SU-DHL-6 (cell line): ENCODE measurements at regions not wholly inside any gene's neighbourhood (a gene's known extent, or its start where the extent isn't known, plus 50 kb on each side); places are given as distances from the start of the nearest gene placed in this dataset.

Experiments used
- H2AFZ ChIP-seq: fragments of 200-600 bp; sonication (generic); 2 replicates; pipeline ENCODE4 v1.6.1; 2014; ENCODE audit warnings: low read depth, mild to moderate bottlenecking, moderate library complexity, mixed read lengths, antibody characterized with exemption, low read length; ENCODE audit not compliant: severe bottlenecking
- H3F3A ChIP-seq: fragments of 200-600 bp; shearing (Covaris generic); 2 replicates; pipeline ENCODE4 v1.6.0; 2016; ENCODE audit warnings: antibody characterized with exemption, mild to moderate bottlenecking; ENCODE audit not compliant: insufficient read depth
- H3K27ac ChIP-seq: fragments of 200-600 bp; sonication (generic); 2 replicates; pipeline ENCODE4 v1.5.1; 2016; ENCODE audit warnings: low read depth, mild to moderate bottlenecking, low read length, moderate library complexity, mixed read lengths
- H3K27me3 ChIP-seq: fragments of 200-600 bp; sonication (generic), shearing (Covaris generic); 2 replicates; pipeline ENCODE4 v1.6.0; 2014; ENCODE audit warnings: mild to moderate bottlenecking, low read length
- H3K36me3 ChIP-seq: fragments of 200-600 bp; sonication (generic); 2 replicates; pipeline ENCODE4 v1.6.1; 2014; ENCODE audit warnings: mild to moderate bottlenecking, low read length, mixed read lengths
- H3K4me2 ChIP-seq: fragments of 300-600, 200-600 bp; shearing (Covaris generic), sonication (generic); 2 replicates; pipeline ENCODE4 v1.6.0; 2014; ENCODE audit warnings: low read length, low read depth, mild to moderate bottlenecking; ENCODE audit not compliant: poor library complexity, severe bottlenecking
- H3K4me3 ChIP-seq: fragments of 200-600 bp; sonication (generic); 2 replicates; pipeline ENCODE4 v1.5.1; 2014; ENCODE audit warnings: antibody characterized with exemption, low read length, mild to moderate bottlenecking, mixed read lengths; ENCODE audit not compliant: insufficient read depth, poor library complexity, severe bottlenecking
- H3K79me2 ChIP-seq: fragments of 200-600 bp; sonication (generic); 2 replicates; pipeline ENCODE4 v1.6.1; 2014; ENCODE audit warnings: mild to moderate bottlenecking, low read length, moderate library complexity; ENCODE audit not compliant: insufficient read depth
- H3K9ac ChIP-seq: fragments of 200-600 bp; sonication (generic); 2 replicates; pipeline ENCODE4 v1.7.0; 2014; ENCODE audit warnings: mild to moderate bottlenecking, low read length
- H3K9me2 ChIP-seq: fragments of 200-600 bp; sonication (generic); replicated peaks from 2 replicates; pipeline ENCODE4 v1.6.1; 2014; ENCODE audit warnings: low read length; ENCODE audit not compliant: insufficient read depth
- H3K9me3 ChIP-seq: fragments of 200-600 bp; sonication (generic); 2 replicates; pipeline ENCODE4 v1.6.1; 2014; ENCODE audit warnings: low read length, mixed read lengths; ENCODE audit not compliant: insufficient read depth
- H4K20me1 ChIP-seq: fragments of 200-600 bp; sonication (generic); 2 replicates; pipeline ENCODE4 v1.6.1; 2014; ENCODE audit warnings: low read depth, mild to moderate bottlenecking, antibody characterized with exemption, low read length, moderate library complexity, mixed read lengths
- EZH2phosphoT487 ChIP-seq: fragments of 200-600 bp; sonication (generic), shearing (Covaris generic); conservative IDR thresholded peaks from 2 replicates; pipeline ENCODE4 v1.6.1; 2018; ENCODE audit warnings: mild to moderate bottlenecking, antibody characterized with exemption, low read length, moderate library complexity, mixed read lengths
- TF ChIP-seq, protein P1 (sequence below): fragments of 200-600 bp; sonication (generic); IDR thresholded peaks from one replicate; pipeline ENCODE4 v1.5.1; 2017; ENCODE audit warnings: antibody characterized with exemption, mild to moderate bottlenecking, low read length, moderate library complexity; ENCODE audit not compliant: insufficient read depth, poor library complexity, severe bottlenecking

DNA sequence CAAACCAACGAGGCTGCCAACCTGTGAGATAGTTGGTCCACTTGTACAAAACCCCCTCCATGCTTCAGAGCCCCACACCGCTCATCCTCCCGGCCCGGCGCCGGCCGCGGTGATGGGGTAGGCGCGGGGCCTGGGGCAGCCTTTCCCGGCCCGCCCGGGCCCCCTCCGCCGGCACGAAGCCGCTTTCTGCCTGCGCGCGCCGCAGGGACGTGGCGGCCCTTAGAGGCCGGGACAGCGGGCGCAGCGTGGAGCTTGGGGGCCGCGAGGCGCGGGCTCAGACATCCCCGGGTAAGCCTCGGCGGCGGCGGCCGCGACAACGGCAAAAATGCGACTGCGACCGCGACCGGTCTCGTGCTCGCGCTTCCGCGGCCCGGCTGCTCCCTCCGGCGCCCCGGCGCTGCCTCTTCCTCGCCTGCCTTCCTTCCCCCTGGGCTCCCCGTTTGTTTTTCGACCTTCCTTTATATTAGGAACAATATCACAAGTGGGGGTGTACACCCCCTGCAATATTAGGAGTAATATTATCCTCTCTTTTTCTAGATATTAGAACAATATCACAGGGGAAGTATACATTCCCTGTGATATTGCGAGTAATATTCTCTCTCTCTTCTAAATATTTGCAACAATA lies 53.9 kb upstream of the CEACAM21 start:
- Histone ChIP-seq H3K4me3 (no peak overlapping the region), H3K27me3 (no peaks in the 10 kb centered on the region), H3K27ac (no peak overlapping the region), H3K9ac (no peak overlapping the region; the same call in 1 of the 2 replicates), H3K36me3 (no peaks in the 10 kb centered on the region), H4K20me1 (no peaks in the 10 kb centered on the region), H2AFZ (no peak overlapping the region), H3K79me2 (no peaks in the 10 kb centered on the region), H3K9me3 (no peaks in the 10 kb centered on the region), H3F3A (no peaks in the 10 kb centered on the region), H3K4me2 (peak overlapping the region; percentile 42), H3K9me2 (no peaks in the 10 kb centered on the region)
- no peak for TF ChIP-seq EZH2phosphoT487
- TF ChIP-seq, protein P1, sequence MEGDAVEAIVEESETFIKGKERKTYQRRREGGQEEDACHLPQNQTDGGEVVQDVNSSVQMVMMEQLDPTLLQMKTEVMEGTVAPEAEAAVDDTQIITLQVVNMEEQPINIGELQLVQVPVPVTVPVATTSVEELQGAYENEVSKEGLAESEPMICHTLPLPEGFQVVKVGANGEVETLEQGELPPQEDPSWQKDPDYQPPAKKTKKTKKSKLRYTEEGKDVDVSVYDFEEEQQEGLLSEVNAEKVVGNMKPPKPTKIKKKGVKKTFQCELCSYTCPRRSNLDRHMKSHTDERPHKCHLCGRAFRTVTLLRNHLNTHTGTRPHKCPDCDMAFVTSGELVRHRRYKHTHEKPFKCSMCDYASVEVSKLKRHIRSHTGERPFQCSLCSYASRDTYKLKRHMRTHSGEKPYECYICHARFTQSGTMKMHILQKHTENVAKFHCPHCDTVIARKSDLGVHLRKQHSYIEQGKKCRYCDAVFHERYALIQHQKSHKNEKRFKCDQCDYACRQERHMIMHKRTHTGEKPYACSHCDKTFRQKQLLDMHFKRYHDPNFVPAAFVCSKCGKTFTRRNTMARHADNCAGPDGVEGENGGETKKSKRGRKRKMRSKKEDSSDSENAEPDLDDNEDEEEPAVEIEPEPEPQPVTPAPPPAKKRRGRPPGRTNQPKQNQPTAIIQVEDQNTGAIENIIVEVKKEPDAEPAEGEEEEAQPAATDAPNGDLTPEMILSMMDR, result no peak

DNA sequence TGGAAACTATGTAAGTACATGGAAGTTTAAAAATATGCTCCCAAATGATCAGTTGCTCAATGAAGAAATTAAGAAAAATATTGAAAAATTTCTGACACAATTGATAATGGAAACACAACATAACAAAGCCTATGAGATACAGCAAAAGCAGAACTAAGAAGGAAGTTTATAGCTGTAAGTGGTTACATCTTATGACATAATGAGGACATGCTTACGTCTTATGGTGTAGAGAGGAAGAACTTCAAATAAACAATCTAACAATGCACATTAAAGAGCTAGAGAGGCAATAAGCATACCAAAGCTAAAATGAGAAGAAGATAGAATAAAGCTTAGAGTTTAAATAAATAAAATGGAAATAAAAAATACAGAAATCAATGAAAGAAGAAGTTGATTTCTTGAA lies 50.0 kb upstream of the CEACAM21 start:
- no peak overlapping the region for H3K27ac ChIP-seq
- H3K9ac ChIP-seq, result no peak overlapping the region
- no peaks in the 10 kb centered on the region for H3K9me3 ChIP-seq
- H3K79me2 ChIP-seq, result no peaks in the 10 kb centered on the region
- no peaks in the 10 kb centered on the region for H3K27me3 ChIP-seq
- H3K36me3 ChIP-seq, result no peaks in the 10 kb centered on the region
- H3F3A ChIP-seq, result no peaks in the 10 kb centered on the region
- H4K20me1 ChIP-seq, result no peaks in the 10 kb centered on the region
- TF ChIP-seq, protein P1, result no peak
- TF ChIP-seq EZH2phosphoT487, result no peak
- no peak overlapping the region for H3K4me2 ChIP-seq
- H3K9me2 ChIP-seq, result no peaks in the 10 kb centered on the region
- H2AFZ ChIP-seq, result no peak overlapping the region
- H3K4me3 ChIP-seq, result no peak overlapping the region
